ENCODE measurements at regions not wholly inside any gene's neighbourhood (a gene's known extent, or its start where the extent isn't known, plus 50 kb on each side); places are given as distances from the start of the nearest gene placed in this dataset.
"Not testable (repeated sequence)": the region's sequence is repeated elsewhere in the genome, so short reads cannot be mapped to it uniquely, and the experiment has no call there.

DNA sequence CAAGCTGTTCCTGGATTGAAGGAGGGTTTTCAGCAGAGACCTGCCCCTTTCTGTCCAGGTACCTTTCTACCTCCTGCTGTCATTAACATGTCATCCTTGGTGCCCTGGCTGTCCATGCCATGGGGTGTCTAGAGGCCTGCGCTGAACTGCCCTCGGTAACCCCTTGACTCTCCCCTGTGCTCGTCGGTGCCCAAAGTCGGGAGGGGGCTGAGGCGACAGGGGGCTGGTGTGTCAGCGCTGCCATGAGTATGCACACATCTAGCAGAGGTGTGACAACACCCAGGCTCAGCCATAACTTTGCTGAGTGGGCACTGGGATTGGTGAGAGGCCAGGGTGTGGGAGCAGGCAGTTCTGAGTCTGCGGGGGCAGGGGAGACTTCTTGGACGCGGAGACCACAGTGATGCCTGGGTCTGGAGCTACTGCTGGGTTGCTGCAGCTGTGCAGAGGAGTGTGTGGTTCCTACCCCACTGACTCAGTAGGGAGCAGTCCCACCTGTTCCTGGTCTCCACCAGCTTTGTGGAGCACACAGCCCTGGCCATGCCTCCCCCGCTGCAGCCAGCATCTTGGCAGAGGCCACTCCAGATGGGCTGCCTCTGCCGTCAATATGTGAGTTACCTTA is 376.2 kb upstream of the SEMA3C start:
- Histone ChIP-seq H3K9me3 (ENCODE audit: control insufficient read depth, insufficient read depth, low read length) (no peaks in the 10 kb centered on the region), H3K9ac (ENCODE audit: low read depth, low read length) (no peak overlapping the region), H3K36me3 (ENCODE audit: control insufficient read depth, insufficient read depth, low read length) (no peaks in the 10 kb centered on the region), H3K27me3 (ENCODE audit: control insufficient read depth, insufficient read depth, low read length) (no peaks in the 10 kb centered on the region), H3K4me3 (ENCODE audit: low read depth, low read length) (no peak overlapping the region), H3K4me1 (ENCODE audit: control insufficient read depth, insufficient read depth, low read length) (no peaks in the 10 kb centered on the region)

DNA sequence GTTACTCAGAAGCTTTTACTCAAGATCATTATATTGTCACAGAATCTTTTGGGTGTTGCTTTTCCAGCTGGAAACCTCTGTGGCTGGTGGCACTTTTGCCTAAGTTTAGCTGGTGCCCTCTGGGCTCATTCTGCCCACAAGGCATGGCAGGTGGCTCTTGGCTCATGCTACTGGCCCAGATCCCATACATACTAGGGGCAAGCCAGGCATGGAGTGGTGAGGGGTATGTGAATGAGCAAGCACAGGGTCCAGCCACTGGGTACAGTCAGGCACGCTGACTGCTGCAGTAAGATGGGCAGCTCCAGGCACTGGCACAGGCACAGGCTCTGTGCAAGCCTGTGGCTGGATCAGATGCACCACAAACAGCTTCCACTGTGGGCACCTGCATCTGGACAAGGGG is 375.0 kb upstream of the SEMA3C start:
- Histone ChIP-seq H3K36me3 (ENCODE audit: control insufficient read depth, insufficient read depth, low read length) (no peaks in the 10 kb centered on the region), H3K27me3 (ENCODE audit: control insufficient read depth, insufficient read depth, low read length) (no peaks in the 10 kb centered on the region), H3K9ac (ENCODE audit: low read depth, low read length) (no peak overlapping the region), H3K4me1 (ENCODE audit: control insufficient read depth, insufficient read depth, low read length) (no peaks in the 10 kb centered on the region), H3K9me3 (ENCODE audit: control insufficient read depth, insufficient read depth, low read length) (no peaks in the 10 kb centered on the region), H3K4me3 (ENCODE audit: low read depth, low read length) (no peak overlapping the region)

DNA sequence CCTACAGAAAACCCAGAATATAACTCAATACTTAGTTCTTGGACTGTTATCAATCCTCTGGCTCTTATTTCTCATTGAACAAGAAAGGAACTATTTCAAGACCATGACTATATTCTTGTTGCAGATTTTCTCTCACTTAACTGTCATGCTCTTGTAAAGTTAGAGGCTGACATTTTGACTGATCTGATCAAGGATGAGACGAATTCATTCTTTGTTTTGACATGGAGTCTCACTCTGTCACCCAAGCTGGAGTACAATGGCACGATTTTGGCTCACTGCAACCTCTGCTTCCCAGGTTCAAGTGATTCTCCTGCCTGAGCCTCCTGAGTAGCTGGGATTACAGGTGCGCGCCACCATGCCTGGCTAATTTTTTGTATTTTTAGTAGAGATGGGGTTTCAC is 367.9 kb upstream of the SEMA3C start:
- not testable (repeated sequence) for H3K4me3 ChIP-seq (ENCODE audit: low read depth, low read length); H3K4me1 ChIP-seq (ENCODE audit: control insufficient read depth, insufficient read depth, low read length); H3K9me3 ChIP-seq (ENCODE audit: control insufficient read depth, insufficient read depth, low read length); H3K36me3 ChIP-seq (ENCODE audit: control insufficient read depth, insufficient read depth, low read length); H3K27me3 ChIP-seq (ENCODE audit: control insufficient read depth, insufficient read depth, low read length); H3K9ac ChIP-seq (ENCODE audit: low read depth, low read length)

DNA sequence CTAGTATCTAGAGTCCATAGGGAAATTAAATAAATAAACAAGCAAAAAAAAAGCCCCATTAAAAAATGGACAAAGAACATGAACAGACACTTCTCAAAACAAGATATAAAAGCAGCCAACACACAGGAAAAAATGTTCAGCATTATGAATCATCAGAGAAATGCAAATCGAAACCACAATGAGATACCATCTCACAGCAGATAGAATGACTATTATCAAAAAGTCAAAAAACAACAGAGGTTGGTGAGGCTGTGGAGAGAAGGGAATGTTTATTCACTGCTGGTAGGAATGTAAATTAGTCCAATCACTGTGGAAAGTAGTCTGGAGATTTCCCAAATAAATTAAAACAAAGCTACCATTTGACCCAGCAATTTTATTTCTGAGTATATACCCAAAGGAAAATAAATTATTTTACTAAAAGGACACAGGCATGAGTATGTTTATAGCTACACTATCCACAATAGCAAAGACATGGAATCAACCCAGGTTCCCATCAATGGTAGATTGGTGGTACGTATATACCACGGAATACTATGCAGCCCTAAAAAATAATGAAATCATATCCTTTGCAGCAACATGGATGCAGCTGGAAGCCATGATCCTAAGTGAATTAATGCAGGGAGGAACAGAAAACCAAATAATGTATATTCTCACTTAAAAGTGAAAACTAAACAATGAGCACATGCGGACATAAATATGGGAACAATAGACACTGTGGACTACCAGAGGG is 366.5 kb upstream of the SEMA3C start:
- H3K4me1 ChIP-seq (ENCODE audit: control insufficient read depth, insufficient read depth, low read length) = no peaks in the 10 kb centered on the region
- H3K9me3 ChIP-seq (ENCODE audit: control insufficient read depth, insufficient read depth, low read length) = no peaks in the 10 kb centered on the region

DNA sequence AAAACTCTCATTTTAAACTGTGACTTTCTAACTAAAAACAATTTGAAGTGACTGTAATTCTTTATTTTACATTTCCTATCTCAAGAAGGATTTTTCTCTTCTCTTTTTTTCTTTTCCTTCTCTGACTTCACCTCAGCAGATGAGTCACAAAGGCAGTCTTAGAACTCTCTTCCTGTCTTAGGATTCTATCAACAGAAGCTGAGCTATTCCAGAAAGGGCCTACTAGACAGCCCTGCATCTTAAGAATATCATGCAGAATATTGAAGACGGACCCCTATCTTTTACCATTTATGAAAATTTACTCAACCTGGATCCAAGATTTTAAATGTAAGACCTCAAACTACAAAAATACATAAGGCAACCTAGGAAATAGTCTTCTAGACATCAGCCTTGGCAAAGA is 365.7 kb upstream of the SEMA3C start:
- Histone ChIP-seq H3K36me3 (ENCODE audit: control insufficient read depth, insufficient read depth, low read length) (no peaks in the 10 kb centered on the region), H3K4me1 (ENCODE audit: control insufficient read depth, insufficient read depth, low read length) (no peaks in the 10 kb centered on the region), H3K4me3 (ENCODE audit: low read depth, low read length) (no peak overlapping the region)

More for the DNA sequence above, 366.5 kb upstream of the SEMA3C start:
- Histone ChIP-seq H3K36me3 (ENCODE audit: control insufficient read depth, insufficient read depth, low read length) (no peaks in the 10 kb centered on the region), H3K27me3 (ENCODE audit: control insufficient read depth, insufficient read depth, low read length) (no peaks in the 10 kb centered on the region), H3K9ac (ENCODE audit: low read depth, low read length) (no peak overlapping the region), H3K4me3 (ENCODE audit: low read depth, low read length) (no peak overlapping the region)

DNA sequence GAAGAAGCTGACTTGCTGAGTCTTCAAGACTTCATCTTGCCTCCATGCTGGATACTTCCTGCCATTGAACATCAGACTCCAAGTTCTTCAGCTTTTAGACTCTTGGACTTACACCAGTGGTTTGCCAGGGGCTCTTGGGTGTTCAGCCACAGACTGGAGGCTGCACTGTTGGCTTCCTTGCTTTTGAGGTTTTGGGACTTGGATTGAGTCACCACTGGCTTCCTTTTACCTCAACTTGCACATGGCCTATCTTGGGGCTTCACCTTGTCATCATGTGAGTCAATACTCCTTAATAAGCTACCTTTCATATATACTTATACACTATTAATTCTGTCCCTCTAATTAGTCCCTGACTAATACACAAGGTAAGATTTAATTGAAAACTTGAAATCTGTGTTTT is 361.7 kb upstream of the SEMA3C start:
- no peak overlapping the region for H3K4me3 ChIP-seq (ENCODE audit: low read depth, low read length)
- H3K9ac ChIP-seq (ENCODE audit: low read depth, low read length) = no peak overlapping the region
- H3K27me3 ChIP-seq (ENCODE audit: control insufficient read depth, insufficient read depth, low read length) = no peaks in the 10 kb centered on the region
- H3K36me3 ChIP-seq (ENCODE audit: control insufficient read depth, insufficient read depth, low read length) = no peaks in the 10 kb centered on the region
- H3K9me3 ChIP-seq (ENCODE audit: control insufficient read depth, insufficient read depth, low read length) = no peaks in the 10 kb centered on the region
- H3K4me1 ChIP-seq (ENCODE audit: control insufficient read depth, insufficient read depth, low read length) = no peaks in the 10 kb centered on the region

More for the DNA sequence above, 365.7 kb upstream of the SEMA3C start:
- Histone ChIP-seq H3K9me3 (ENCODE audit: control insufficient read depth, insufficient read depth, low read length) (no peaks in the 10 kb centered on the region), H3K27me3 (ENCODE audit: control insufficient read depth, insufficient read depth, low read length) (no peaks in the 10 kb centered on the region), H3K9ac (ENCODE audit: low read depth, low read length) (no peak overlapping the region)

DNA sequence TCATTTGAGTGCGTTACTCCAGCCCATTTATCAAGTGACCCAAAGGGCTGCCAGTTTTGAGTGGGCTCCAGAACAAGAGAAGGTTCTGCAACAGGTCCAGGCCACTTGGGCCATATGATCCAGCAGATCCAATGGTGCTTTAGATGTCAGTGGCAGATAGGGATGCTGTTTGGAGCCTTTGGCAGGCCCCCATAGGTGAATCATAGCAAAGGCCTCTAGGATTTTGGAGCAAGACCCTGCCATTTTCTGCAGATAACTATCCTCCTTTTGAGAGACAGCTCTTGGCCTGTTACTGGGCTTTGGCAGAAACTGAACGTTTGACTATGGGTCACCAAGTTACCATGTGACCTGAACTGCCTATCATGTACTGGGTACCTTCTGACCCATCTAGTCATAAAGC is 358.8 kb upstream of the SEMA3C start:
- H3K9ac ChIP-seq (ENCODE audit: low read depth, low read length) = no peak overlapping the region
- no peaks in the 10 kb centered on the region for H3K27me3 ChIP-seq (ENCODE audit: control insufficient read depth, insufficient read depth, low read length)
- no peak overlapping the region for H3K4me3 ChIP-seq (ENCODE audit: low read depth, low read length)
- H3K4me1 ChIP-seq (ENCODE audit: control insufficient read depth, insufficient read depth, low read length) = no peaks in the 10 kb centered on the region
- H3K36me3 ChIP-seq (ENCODE audit: control insufficient read depth, insufficient read depth, low read length) = no peaks in the 10 kb centered on the region
- H3K9me3 ChIP-seq (ENCODE audit: control insufficient read depth, insufficient read depth, low read length) = no peaks in the 10 kb centered on the region

DNA sequence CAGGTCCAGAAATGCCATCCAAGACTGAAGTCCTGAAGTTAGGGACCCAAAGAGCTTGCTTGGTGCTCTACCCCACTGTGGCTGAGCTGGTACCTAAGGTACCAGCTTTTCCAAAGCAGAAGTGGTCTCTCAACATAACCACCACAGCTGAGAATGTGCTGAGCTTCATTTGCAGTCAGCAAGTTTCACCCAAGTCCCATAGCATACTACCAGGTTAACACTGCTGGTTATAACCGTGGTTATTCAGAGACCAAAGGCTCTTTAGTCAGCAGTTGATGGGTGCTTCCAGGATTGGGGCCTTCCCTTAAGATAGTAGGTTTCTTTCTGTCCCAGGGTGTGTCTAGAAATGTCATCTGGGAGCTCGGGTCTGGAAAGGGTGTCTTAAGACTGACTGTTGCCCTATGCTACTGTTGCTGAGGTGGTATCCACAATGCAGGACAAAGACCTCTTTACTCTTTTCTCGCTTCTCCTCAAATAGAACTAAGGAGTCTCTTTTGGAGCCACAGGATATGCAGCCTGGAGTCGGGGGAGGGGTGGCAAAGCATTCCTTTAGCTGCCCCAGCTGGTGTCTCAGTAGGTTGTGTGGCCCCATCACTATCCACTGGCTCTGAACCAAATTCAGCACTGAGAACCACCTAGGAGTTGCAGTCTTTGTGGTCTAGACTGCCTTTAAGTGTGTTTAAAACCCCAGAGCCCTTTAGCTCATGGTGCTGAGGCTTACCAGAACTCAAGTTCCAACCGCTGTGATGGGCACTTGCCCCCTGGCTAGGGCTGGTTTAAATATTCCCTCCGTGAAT is 354.9 kb upstream of the SEMA3C start:
- H3K27me3 ChIP-seq (ENCODE audit: control insufficient read depth, insufficient read depth, low read length) = no peaks in the 10 kb centered on the region
- H3K4me1 ChIP-seq (ENCODE audit: control insufficient read depth, insufficient read depth, low read length) = no peaks in the 10 kb centered on the region
- no peak overlapping the region for H3K4me3 ChIP-seq (ENCODE audit: low read depth, low read length)
- H3K9ac ChIP-seq (ENCODE audit: low read depth, low read length) = no peak overlapping the region
- H3K9me3 ChIP-seq (ENCODE audit: control insufficient read depth, insufficient read depth, low read length) = no peaks in the 10 kb centered on the region
- no peaks in the 10 kb centered on the region for H3K36me3 ChIP-seq (ENCODE audit: control insufficient read depth, insufficient read depth, low read length)

DNA sequence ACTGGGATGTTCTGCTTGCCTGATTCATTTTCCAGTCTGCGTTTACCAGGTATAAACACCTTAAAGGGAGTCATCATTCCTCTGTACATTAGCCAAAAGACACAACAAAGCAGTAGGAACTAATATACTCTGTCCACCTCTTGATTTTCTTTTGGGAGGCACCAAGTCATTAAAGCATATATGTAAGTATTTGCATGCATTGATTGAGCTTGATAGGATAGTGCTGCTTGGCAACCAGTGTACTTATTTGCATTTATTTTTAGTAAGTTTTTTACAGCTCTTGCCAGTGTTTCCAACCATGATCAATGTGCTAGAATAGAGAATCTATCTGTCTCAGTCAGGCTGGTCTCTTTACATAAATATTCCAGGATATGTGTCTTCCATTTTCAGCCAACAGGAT is 353.3 kb upstream of the SEMA3C start:
- Histone ChIP-seq H3K27me3 (ENCODE audit: control insufficient read depth, insufficient read depth, low read length) (no peaks in the 10 kb centered on the region), H3K36me3 (ENCODE audit: control insufficient read depth, insufficient read depth, low read length) (no peaks in the 10 kb centered on the region), H3K9ac (ENCODE audit: low read depth, low read length) (no peak overlapping the region), H3K4me3 (ENCODE audit: low read depth, low read length) (no peak overlapping the region), H3K9me3 (ENCODE audit: control insufficient read depth, insufficient read depth, low read length) (no peaks in the 10 kb centered on the region), H3K4me1 (ENCODE audit: control insufficient read depth, insufficient read depth, low read length) (no peaks in the 10 kb centered on the region)

DNA sequence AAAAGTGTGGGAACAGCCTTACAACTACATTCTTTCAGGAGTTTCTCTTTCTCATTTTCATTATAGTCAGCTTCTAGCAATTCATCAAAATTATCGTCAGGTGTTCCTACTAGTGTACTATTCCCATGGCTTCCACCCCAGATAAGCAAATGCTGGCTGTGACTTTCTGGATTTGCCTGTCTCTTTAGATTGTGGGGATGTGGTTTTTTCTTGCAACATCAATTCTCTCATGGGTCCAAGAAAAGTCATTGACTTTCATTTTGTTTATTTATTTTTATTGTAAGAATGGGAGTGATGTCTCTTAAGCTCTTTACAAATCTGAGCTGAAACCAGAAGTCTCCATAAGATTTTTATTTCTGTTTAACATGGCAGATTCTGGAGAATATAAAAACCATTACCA is 349.7 kb upstream of the SEMA3C start:
- Histone ChIP-seq H3K27me3 (ENCODE audit: control insufficient read depth, insufficient read depth, low read length) (no peaks in the 10 kb centered on the region), H3K9ac (ENCODE audit: low read depth, low read length) (no peak overlapping the region), H3K36me3 (ENCODE audit: control insufficient read depth, insufficient read depth, low read length) (no peaks in the 10 kb centered on the region), H3K4me3 (ENCODE audit: low read depth, low read length) (no peak overlapping the region), H3K4me1 (ENCODE audit: control insufficient read depth, insufficient read depth, low read length) (no peaks in the 10 kb centered on the region), H3K9me3 (ENCODE audit: control insufficient read depth, insufficient read depth, low read length) (no peaks in the 10 kb centered on the region)

DNA sequence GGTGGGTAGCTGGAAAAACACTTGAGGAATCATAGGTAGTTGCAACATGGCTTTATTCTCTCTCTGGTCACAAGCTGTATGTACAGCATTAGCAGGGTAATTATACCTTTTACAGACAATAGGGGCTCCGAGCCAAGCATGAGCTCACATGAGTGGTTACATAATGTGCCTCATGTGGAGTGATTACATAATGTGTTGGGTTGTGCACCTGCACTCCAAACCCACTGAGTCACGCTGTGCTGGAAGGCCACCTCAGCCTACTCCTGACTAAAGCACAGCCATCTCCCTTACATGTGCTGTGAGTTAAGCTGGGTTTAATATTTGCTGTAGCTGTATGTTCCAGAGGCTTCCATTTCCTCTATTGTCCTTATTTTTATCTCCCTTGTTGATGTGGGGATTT is 348.7 kb upstream of the SEMA3C start:
- no peaks in the 10 kb centered on the region for H3K9me3 ChIP-seq (ENCODE audit: control insufficient read depth, insufficient read depth, low read length)
- H3K4me1 ChIP-seq (ENCODE audit: control insufficient read depth, insufficient read depth, low read length) = no peaks in the 10 kb centered on the region
- no peak overlapping the region for H3K9ac ChIP-seq (ENCODE audit: low read depth, low read length)
- H3K4me3 ChIP-seq (ENCODE audit: low read depth, low read length) = no peak overlapping the region
- H3K36me3 ChIP-seq (ENCODE audit: control insufficient read depth, insufficient read depth, low read length) = no peaks in the 10 kb centered on the region
- H3K27me3 ChIP-seq (ENCODE audit: control insufficient read depth, insufficient read depth, low read length) = no peaks in the 10 kb centered on the region

DNA sequence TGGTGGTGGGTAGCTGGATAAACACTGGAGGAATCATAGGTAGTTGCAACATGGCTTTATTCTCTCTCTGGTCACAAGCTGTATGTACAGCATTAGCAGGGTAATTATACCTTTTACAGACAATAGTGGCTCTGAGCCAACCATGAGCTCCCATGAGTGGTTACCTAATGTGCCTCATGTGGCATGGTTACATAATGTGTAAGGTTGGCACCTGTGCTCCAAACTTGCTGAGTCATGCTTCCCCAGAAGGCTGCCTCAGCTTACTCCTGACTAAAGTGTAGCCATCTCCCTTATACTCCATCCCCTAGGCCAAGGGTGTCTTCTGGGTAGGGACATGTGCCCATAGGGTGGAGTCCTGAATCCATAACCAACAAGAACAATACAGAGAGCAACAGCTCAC is 345.3 kb upstream of the SEMA3C start:
- Histone ChIP-seq H3K9ac (ENCODE audit: low read depth, low read length) (no peak overlapping the region), H3K4me3 (ENCODE audit: low read depth, low read length) (no peak overlapping the region), H3K4me1 (ENCODE audit: control insufficient read depth, insufficient read depth, low read length) (no peaks in the 10 kb centered on the region), H3K36me3 (ENCODE audit: control insufficient read depth, insufficient read depth, low read length) (no peaks in the 10 kb centered on the region), H3K27me3 (ENCODE audit: control insufficient read depth, insufficient read depth, low read length) (no peaks in the 10 kb centered on the region), H3K9me3 (ENCODE audit: control insufficient read depth, insufficient read depth, low read length) (no peaks in the 10 kb centered on the region)
